ENCODE measurements at regions not wholly inside any gene's neighbourhood (a gene's known extent, or its start where the extent isn't known, plus 50 kb on each side); places are given as distances from the start of the nearest gene placed in this dataset.

DNA sequence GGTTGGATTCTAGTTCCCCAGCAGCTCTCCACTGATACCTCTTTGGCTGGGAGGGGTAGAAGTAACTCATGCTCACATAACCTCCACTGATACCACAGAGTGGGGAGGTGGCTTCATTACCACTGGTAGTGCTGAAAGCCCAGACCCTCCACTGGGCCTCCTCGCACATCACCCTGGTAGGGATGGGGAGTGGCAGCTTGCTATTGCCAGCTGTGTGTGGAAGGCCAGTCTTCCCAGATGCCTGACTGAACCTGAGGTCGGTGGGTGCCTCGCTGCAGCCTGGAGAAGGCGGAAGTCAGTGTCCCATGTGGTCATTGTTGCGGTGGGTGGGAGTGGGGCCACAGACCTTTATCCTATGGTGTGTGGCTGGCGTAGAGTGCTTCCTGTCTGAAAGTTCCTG, 138.0 kb downstream of the TAF11L14 start:
- TF ChIP-seq, protein P1, sequence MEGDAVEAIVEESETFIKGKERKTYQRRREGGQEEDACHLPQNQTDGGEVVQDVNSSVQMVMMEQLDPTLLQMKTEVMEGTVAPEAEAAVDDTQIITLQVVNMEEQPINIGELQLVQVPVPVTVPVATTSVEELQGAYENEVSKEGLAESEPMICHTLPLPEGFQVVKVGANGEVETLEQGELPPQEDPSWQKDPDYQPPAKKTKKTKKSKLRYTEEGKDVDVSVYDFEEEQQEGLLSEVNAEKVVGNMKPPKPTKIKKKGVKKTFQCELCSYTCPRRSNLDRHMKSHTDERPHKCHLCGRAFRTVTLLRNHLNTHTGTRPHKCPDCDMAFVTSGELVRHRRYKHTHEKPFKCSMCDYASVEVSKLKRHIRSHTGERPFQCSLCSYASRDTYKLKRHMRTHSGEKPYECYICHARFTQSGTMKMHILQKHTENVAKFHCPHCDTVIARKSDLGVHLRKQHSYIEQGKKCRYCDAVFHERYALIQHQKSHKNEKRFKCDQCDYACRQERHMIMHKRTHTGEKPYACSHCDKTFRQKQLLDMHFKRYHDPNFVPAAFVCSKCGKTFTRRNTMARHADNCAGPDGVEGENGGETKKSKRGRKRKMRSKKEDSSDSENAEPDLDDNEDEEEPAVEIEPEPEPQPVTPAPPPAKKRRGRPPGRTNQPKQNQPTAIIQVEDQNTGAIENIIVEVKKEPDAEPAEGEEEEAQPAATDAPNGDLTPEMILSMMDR (IDR thresholded peaks at IDR 0.05) = no peak
- Histone ChIP-seq H3K27ac (no peak overlapping the region), H3K4me1 (ENCODE audit: control insufficient read depth in 1 of 2, insufficient read depth in 1 of 2, low read depth in 1 of 2, low read length in 1 of 2) (no peaks in the 10 kb centered on the region), H3K27me3 (no peaks in the 10 kb centered on the region), H3K36me3 (no peaks in the 10 kb centered on the region), H3K4me3 (ENCODE audit: low read depth in 1 of 2, low read length in 1 of 2) (no peak overlapping the region), H3K9me3 (no peaks in the 10 kb centered on the region)

DNA sequence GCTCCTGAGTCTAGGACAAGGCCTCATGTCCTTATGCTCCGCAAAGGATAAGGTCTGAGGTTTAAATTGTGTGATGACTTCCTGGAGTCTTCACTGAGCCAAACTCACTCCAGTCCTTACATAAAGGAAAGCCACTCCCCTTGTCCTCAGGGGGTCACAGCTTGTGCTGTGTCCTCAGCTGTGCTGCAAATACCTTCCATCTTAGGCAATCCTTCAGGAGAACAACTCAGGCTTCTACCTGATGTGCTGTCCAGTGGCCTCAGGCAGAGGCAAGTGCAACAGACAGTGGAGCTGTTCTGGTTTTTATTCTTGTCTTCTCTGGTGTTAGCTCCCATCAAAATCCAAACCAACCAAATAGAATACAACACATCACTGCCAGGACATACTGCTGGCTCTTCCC, 151.5 kb downstream of the TAF11L14 start:
- TF ChIP-seq, protein P1 (IDR thresholded peaks at IDR 0.05) = no peak
- Histone ChIP-seq H3K36me3 (no peaks in the 10 kb centered on the region), H3K4me1 (ENCODE audit: control insufficient read depth in 1 of 2, insufficient read depth in 1 of 2, low read depth in 1 of 2, low read length in 1 of 2) (no peaks in the 10 kb centered on the region), H3K9me3 (no peaks in the 10 kb centered on the region), H3K4me3 (ENCODE audit: low read depth in 1 of 2, low read length in 1 of 2) (no peak overlapping the region), H3K27ac (no peak overlapping the region), H3K27me3 (no peaks in the 10 kb centered on the region)

DNA sequence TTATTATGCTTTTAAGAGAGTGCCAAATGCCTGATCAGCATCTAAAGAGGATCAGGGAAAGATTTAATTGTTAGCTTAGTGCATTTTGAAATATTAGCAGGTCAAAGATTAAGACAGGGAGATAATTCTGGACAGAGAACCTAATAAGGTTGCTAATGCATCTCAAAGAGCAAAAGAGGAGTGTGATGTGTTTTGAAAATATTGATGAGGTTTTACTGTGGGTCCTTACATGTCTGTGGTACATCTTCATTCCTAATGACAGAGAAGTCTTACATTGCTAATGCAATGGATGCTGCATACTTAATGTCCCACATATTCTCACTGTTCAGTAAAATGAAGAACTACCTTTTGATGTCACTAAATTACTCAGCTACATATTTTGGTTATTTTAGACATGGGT, 154.1 kb downstream of the TAF11L14 start:
- no peaks in the 10 kb centered on the region for H3K9me3 ChIP-seq
- TF ChIP-seq, protein P1 (IDR thresholded peaks at IDR 0.05) = no peak
- no peaks in the 10 kb centered on the region for H3K4me1 ChIP-seq (ENCODE audit: control insufficient read depth in 1 of 2, insufficient read depth in 1 of 2, low read depth in 1 of 2, low read length in 1 of 2)
- H3K4me3 ChIP-seq (ENCODE audit: low read depth in 1 of 2, low read length in 1 of 2) = no peak overlapping the region
- no peaks in the 10 kb centered on the region for H3K36me3 ChIP-seq
- H3K27me3 ChIP-seq = no peaks in the 10 kb centered on the region
- H3K27ac ChIP-seq = no peak overlapping the region

DNA sequence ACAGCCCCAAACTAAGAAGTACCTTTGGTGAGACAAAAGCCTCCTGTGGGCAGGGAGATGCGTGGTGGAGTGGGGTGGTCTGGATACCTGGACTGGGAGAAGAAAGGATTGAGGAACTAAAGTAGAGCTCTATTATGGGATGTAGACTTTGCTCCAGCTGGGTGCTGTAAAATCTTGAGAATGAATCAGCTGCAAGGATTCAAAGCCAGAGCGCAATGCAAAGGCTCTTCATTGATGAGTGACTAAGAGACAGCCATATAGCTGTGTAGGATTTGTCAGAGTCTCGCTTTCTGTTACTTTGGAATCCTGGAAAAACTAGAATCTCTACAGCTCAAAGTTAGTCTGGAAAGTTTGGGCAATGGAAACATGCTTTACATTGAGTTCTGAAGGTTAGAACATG, 159.9 kb downstream of the TAF11L14 start:
- Histone ChIP-seq H3K4me1 (ENCODE audit: control insufficient read depth in 1 of 2, insufficient read depth in 1 of 2, low read depth in 1 of 2, low read length in 1 of 2) (peaks cover 0 to 4% of the 10 kb centered on the region in 2 experiments), H3K36me3 (no peaks in the 10 kb centered on the region), H3K27ac (no peak overlapping the region), H3K9me3 (no peaks in the 10 kb centered on the region), H3K4me3 (ENCODE audit: low read depth in 1 of 2, low read length in 1 of 2) (no peak overlapping the region), H3K27me3 (no peaks in the 10 kb centered on the region)
- TF ChIP-seq, protein P1 (IDR thresholded peaks at IDR 0.05) = no peak

DNA sequence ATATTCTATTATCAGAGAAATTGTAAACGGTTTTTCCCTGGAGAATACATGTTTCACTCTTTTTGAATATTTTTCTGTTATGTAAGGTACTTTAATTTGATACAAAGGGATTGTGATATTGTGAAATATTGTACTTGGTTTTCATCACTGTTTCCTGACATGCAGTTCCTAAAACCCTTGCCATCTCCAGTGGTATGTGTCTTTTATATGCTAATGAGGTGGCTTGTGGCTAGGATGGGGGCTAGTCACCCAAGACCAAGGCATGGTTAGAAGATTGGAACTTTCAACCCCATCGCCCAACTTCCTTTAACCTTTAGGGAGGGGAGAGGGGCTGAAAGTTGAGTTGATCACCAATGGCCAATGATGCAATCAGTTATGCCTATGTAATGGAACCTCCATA, 160.6 kb downstream of the TAF11L14 start:
- TF ChIP-seq, protein P1 (IDR thresholded peaks at IDR 0.05) = no peak
- Histone ChIP-seq H3K4me1 (ENCODE audit: control insufficient read depth in 1 of 2, insufficient read depth in 1 of 2, low read depth in 1 of 2, low read length in 1 of 2) (peaks cover 0 to 4% of the 10 kb centered on the region in 2 experiments), H3K27ac (no peak overlapping the region), H3K36me3 (no peaks in the 10 kb centered on the region), H3K4me3 (ENCODE audit: low read depth in 1 of 2, low read length in 1 of 2) (no peak overlapping the region), H3K9me3 (no peaks in the 10 kb centered on the region), H3K27me3 (no peaks in the 10 kb centered on the region)

DNA sequence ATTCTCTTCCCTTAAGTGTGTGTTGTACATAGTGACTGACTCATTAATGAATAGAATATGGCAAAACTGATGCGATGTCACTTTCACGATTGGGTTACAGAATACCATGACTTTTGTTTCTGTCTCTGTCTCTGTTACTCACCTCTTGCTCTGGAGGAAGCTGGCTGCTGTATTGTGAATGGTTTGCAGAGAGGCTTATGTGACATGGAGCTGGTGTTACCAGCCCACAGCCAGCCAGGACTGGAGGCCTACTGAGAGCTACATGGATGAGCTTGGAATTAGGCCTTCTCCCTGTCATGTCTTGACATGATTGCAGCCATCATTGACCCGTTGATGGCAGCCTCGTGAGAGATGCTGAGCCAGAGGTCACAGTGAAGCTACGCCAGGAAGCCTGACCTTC, 161.9 kb downstream of the TAF11L14 start:
- H3K27ac ChIP-seq = no peak overlapping the region
- TF ChIP-seq, protein P1 (IDR thresholded peaks at IDR 0.05) = no peak
- no peaks in the 10 kb centered on the region for H3K9me3 ChIP-seq
- H3K36me3 ChIP-seq = no peaks in the 10 kb centered on the region
- H3K4me1 ChIP-seq (ENCODE audit: control insufficient read depth in 1 of 2, insufficient read depth in 1 of 2, low read depth in 1 of 2, low read length in 1 of 2) = peaks cover 0 to 4% of the 10 kb centered on the region in 2 experiments
- no peaks in the 10 kb centered on the region for H3K27me3 ChIP-seq
- H3K4me3 ChIP-seq (ENCODE audit: low read depth in 1 of 2, low read length in 1 of 2) = no peak overlapping the region
